CD4-positive, alpha-beta T cell (primary cell): ENCODE measurements at regions not wholly inside any gene's neighbourhood (a gene's known extent, or its start where the extent isn't known, plus 50 kb on each side); places are given as distances from the start of the nearest gene placed in this dataset.

ENCODE experiments used
- ATAC-seq: fragments of 200-7000 bp; cut with Tn5 transposase; one replicate; pipeline ENCODE4 v1.10.0; 2022; ENCODE audit warnings: mild to moderate bottlenecking; ENCODE audit not compliant: poor library complexity
- CTCF ChIA-PET: fragments of 350-600 bp; sonication (Branson Sonifier 250); formaldehyde crosslinking; loops from one replicate; lab custom pipeline; 2021; ENCODE audit warnings: antibody characterized with exemption, inconsistent platforms; lab: Charles Lee
- POLR2A ChIA-PET: fragments of 350-600 bp; sonication (Branson Sonifier 250); formaldehyde crosslinking; loops from one replicate; lab custom pipeline; 2021; ENCODE audit warnings: antibody characterized with exemption, inconsistent platforms; lab: Charles Lee
- DNase-seq, 14 experiments: peaks; one replicate each; pipeline ENCODE4 v3.0.0-alpha.2; 2013 to 2020; ENCODE audit warnings: mixed read lengths in 2 of 14
- H3K27ac ChIP-seq, 2 donors: one replicate each; pipeline versions ENCODE4 v1.5.1 to v1.7.0; 2013; ENCODE audit warnings: low read length in 2 of 2, low read depth in 1 of 2, mild to moderate bottlenecking in 1 of 2
- H3K27me3 ChIP-seq, 2 experiments: 1 replicate in 1 of 2; 2 replicates in 1 of 2; pipeline versions ENCODE4 v1.6.1 to v1.7.0; 2013; ENCODE audit warnings: low read length in 2 of 2, control low read depth in 1 of 2, mild to moderate bottlenecking in 1 of 2, moderate library complexity in 1 of 2; ENCODE audit not compliant: insufficient read depth in 2 of 2, control insufficient read depth in 1 of 2
- H3K36me3 ChIP-seq: one replicate; pipeline ENCODE4 v1.6.1; 2013; ENCODE audit warnings: low read length, control low read depth; ENCODE audit not compliant: insufficient read depth
- H3K4me1 ChIP-seq: one replicate; pipeline ENCODE4 v1.6.1; 2013; ENCODE audit warnings: low read length, control low read depth; ENCODE audit not compliant: insufficient read depth
- H3K4me3 ChIP-seq: one replicate; pipeline ENCODE4 v1.5.1; 2013; ENCODE audit warnings: mild to moderate bottlenecking, low read length, moderate library complexity
- H3K9me3 ChIP-seq, 2 experiments: 1 replicate in 1 of 2; 2 replicates in 1 of 2; pipeline versions ENCODE4 v1.6.1 to v1.7.0; 2013; ENCODE audit warnings: low read length in 2 of 2, mild to moderate bottlenecking in 2 of 2, control low read depth in 1 of 2, moderate library complexity in 1 of 2; ENCODE audit not compliant: control insufficient read depth in 1 of 2, insufficient read depth in 1 of 2
- H3K27ac Mint-ChIP-seq: one replicate; pipeline ENCODE4 v1.8.0; 2020; ENCODE audit warnings: mixed read lengths
- H3K27me3 Mint-ChIP-seq: one replicate; pipeline ENCODE4 v1.8.0; 2021; ENCODE audit warnings: mixed read lengths
- H3K36me3 Mint-ChIP-seq: one replicate; pipeline ENCODE4 v1.8.0; 2021; ENCODE audit warnings: low read depth, mixed read lengths
- H3K4me1 Mint-ChIP-seq: one replicate; pipeline ENCODE4 v1.8.0; 2021; ENCODE audit warnings: low read depth, mixed read lengths
- H3K4me3 Mint-ChIP-seq: one replicate; pipeline ENCODE4 v1.8.0; 2020; ENCODE audit warnings: mild to moderate bottlenecking, mixed read lengths
- H3K9me3 Mint-ChIP-seq: one replicate; pipeline ENCODE4 v1.8.0; 2020; ENCODE audit warnings: mixed read lengths
- intact Hi-C, 2 experiments: fragments of 100-400 bp; cut with DNase I in 1 of 2; cut with micrococcal nuclease in 1 of 2; formaldehyde crosslinking; loops; one replicate each; pipeline versions ENCODE4 v1.15.1 to v1.9.0; 2023 to 2025; cut with DNase I, micrococcal nuclease
- TF ChIP-seq, protein P1 (sequence below): fragments of 200-600 bp; IDR thresholded peaks from one replicate; pipeline ENCODE4 v1.8.0; 2022; ENCODE audit warnings: antibody characterized with exemption, mild to moderate bottlenecking

DNA sequence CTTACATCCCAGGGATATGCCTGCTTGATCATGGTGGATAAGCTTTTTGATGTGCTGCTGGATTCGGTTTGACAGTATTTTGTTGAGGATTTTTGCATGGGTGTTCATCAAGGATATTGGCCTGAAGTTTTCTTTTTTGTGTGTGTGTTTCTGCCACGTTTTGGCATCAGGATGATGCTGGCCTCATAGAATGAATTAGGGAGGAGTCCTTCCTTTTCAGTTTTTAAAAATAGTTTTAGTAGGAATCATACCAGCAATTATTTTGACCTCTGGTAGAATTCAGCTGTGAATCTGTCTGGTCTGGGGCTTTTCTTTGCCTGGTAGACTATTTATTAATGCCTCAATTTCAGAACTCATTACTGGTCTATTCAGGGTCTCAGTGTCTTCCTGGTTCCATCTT is 362.4 kb downstream of the JRKL start:
- H3K36me3 ChIP-seq: no peaks in the 10 kb centered on the region
- intact Hi-C loops: no loop called here
- ChIA-PET POLR2A (no interaction called here), CTCF (no interaction called here)
- no peaks in the 10 kb centered on the region for H3K27me3 ChIP-seq
- TF ChIP-seq, protein P1, sequence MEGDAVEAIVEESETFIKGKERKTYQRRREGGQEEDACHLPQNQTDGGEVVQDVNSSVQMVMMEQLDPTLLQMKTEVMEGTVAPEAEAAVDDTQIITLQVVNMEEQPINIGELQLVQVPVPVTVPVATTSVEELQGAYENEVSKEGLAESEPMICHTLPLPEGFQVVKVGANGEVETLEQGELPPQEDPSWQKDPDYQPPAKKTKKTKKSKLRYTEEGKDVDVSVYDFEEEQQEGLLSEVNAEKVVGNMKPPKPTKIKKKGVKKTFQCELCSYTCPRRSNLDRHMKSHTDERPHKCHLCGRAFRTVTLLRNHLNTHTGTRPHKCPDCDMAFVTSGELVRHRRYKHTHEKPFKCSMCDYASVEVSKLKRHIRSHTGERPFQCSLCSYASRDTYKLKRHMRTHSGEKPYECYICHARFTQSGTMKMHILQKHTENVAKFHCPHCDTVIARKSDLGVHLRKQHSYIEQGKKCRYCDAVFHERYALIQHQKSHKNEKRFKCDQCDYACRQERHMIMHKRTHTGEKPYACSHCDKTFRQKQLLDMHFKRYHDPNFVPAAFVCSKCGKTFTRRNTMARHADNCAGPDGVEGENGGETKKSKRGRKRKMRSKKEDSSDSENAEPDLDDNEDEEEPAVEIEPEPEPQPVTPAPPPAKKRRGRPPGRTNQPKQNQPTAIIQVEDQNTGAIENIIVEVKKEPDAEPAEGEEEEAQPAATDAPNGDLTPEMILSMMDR: no peak
- Mint-ChIP-seq H3K27ac (no peak overlapping the region), H3K9me3 (no peaks in the 10 kb centered on the region), H3K36me3 (no peaks in the 10 kb centered on the region), H3K4me1 (no peaks in the 10 kb centered on the region), H3K4me3 (no peak overlapping the region), H3K27me3 (no peaks in the 10 kb centered on the region)
- H3K9me3 ChIP-seq: peaks cover 0 to 18% of the 10 kb centered on the region in 2 experiments
- no peaks in the 10 kb centered on the region for H3K4me1 ChIP-seq
- ATAC-seq (no peak), DNase-seq (no peak)
- no peak overlapping the region for H3K4me3 ChIP-seq
- H3K27ac ChIP-seq: no peak overlapping the region

DNA sequence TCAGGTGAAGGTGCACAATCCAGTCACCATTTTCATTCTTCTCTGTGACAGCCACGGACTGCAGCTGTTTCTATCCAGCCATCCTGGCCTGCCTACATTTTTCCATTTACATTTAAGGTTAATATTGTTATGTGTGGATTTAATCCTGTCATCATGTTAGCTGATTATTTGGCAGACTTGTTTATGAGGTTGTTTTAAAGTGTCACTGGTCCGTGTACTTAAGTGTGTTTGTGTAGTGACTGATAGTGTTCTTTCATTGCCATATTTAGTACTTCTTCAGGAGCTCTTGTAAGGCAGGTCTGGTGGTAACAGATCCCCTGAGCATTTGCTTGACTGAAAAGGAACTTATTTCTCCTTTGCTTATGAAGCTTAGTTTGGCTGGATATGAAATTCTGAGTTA is 364.2 kb downstream of the JRKL start:
- DNase-seq (no peak), ATAC-seq (no peak)
- H3K36me3 Mint-ChIP-seq: no peaks in the 10 kb centered on the region
- Histone ChIP-seq H3K4me1 (no peaks in the 10 kb centered on the region), H3K36me3 (no peaks in the 10 kb centered on the region), H3K4me3 (no peak overlapping the region), H3K27ac (no peak overlapping the region), H3K27me3 (no peaks in the 10 kb centered on the region), H3K9me3 (peaks cover 0 to 18% of the 10 kb centered on the region in 2 experiments)
- H3K9me3 Mint-ChIP-seq: no peaks in the 10 kb centered on the region
- H3K4me3 Mint-ChIP-seq: no peak overlapping the region
- TF ChIP-seq, protein P1: no peak
- intact Hi-C loops: no loop called here
- no peak overlapping the region for H3K27ac Mint-ChIP-seq
- POLR2A ChIA-PET: no interaction called here
- no peaks in the 10 kb centered on the region for H3K4me1 Mint-ChIP-seq
- H3K27me3 Mint-ChIP-seq: no peaks in the 10 kb centered on the region
- CTCF ChIA-PET: no interaction called here

DNA sequence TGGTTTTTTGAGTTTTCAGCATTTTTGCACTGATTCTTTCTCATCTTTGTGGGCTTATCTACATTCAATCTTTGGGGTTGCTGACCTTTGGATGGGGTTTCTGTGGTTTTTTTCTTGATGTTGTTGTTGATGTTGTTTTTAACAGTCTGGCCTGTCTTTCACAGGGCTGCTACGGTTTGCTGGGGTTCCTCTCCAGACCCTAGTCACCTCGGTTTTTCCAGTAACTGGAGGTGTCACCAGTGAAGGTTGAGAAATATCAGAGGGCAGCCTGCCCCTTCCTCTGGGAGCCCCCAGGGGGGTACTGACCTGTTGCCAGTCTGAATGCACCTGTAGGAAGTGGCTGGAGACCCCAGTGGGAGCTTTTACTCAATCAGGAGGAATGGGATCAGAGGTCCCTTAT is 365.4 kb downstream of the JRKL start:
- Mint-ChIP-seq H3K36me3 (no peaks in the 10 kb centered on the region), H3K27me3 (no peaks in the 10 kb centered on the region), H3K4me3 (no peak overlapping the region), H3K9me3 (no peaks in the 10 kb centered on the region), H3K27ac (no peak overlapping the region), H3K4me1 (no peaks in the 10 kb centered on the region)
- Histone ChIP-seq H3K27me3 (no peaks in the 10 kb centered on the region), H3K4me1 (no peaks in the 10 kb centered on the region), H3K36me3 (no peaks in the 10 kb centered on the region), H3K4me3 (no peak overlapping the region), H3K9me3 (peaks cover 0 to 18% of the 10 kb centered on the region in 2 experiments), H3K27ac (no peak overlapping the region)
- POLR2A ChIA-PET: no interaction called here
- DNase-seq (no peak), ATAC-seq (no peak)
- intact Hi-C loops: no loop called here
- TF ChIP-seq, protein P1: no peak
- CTCF ChIA-PET: no interaction called here
